ENCODE measurements at regions not wholly inside any gene's neighbourhood (a gene's known extent, or its start where the extent isn't known, plus 50 kb on each side); places are given as distances from the start of the nearest gene placed in this dataset.

DNA sequence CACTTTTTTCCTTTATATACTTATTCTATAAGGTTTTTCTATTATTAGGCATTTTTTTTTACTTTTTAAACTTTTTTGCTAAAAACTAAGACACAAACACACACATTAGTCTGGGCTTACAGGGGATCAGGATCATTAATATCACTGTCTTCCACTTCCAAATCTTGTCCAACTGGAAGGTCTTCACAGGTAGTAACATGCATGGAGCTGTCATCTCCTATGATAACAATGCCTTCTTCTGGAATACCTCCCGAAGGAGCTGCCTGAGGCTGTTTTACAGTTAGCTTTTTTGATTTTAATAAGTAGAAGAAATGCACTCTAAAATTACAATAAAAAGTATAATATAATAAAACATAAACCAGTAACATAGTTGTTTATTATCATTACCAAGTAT is 345.5 kb upstream of the PTGER4 start:
- TF ChIP-seq, protein P1, sequence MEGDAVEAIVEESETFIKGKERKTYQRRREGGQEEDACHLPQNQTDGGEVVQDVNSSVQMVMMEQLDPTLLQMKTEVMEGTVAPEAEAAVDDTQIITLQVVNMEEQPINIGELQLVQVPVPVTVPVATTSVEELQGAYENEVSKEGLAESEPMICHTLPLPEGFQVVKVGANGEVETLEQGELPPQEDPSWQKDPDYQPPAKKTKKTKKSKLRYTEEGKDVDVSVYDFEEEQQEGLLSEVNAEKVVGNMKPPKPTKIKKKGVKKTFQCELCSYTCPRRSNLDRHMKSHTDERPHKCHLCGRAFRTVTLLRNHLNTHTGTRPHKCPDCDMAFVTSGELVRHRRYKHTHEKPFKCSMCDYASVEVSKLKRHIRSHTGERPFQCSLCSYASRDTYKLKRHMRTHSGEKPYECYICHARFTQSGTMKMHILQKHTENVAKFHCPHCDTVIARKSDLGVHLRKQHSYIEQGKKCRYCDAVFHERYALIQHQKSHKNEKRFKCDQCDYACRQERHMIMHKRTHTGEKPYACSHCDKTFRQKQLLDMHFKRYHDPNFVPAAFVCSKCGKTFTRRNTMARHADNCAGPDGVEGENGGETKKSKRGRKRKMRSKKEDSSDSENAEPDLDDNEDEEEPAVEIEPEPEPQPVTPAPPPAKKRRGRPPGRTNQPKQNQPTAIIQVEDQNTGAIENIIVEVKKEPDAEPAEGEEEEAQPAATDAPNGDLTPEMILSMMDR (IDR thresholded peaks at IDR 0.05; ENCODE audit: control extremely low read depth, extremely low read depth) = no peak
- no peak overlapping the region for H3K27ac ChIP-seq (ENCODE audit: low read depth in 1 of 2, low read length in 1 of 2)
- no peaks in the 10 kb centered on the region for H3K27me3 ChIP-seq (ENCODE audit: control insufficient read depth in 3 of 3, insufficient read depth in 3 of 3, low read length in 2 of 3)
- no peaks in the 10 kb centered on the region for H3K36me3 ChIP-seq (ENCODE audit: control insufficient read depth in 4 of 4, insufficient read depth in 4 of 4, low read length in 4 of 4)
- ATAC-seq (ENCODE audit: insufficient read depth, low FRiP score) (no peak), DNase-seq (no peak)
- 90 to 91% methylated on average over 1 of the region's 1 CpG for WGBS, 2 donors
- no peaks in the 10 kb centered on the region for H3K9me3 ChIP-seq (ENCODE audit: control insufficient read depth in 4 of 4, insufficient read depth in 3 of 4, low read length in 3 of 4)
- H3K9ac ChIP-seq (ENCODE audit: insufficient read depth in 1 of 2, low read length in 2 of 2) = no peak overlapping the region
- no peaks in the 10 kb centered on the region for H3K4me1 ChIP-seq (ENCODE audit: control insufficient read depth in 5 of 5, insufficient read depth in 5 of 5, low read length in 5 of 5)
- H3K4me3 ChIP-seq = no peak overlapping the region

DNA sequence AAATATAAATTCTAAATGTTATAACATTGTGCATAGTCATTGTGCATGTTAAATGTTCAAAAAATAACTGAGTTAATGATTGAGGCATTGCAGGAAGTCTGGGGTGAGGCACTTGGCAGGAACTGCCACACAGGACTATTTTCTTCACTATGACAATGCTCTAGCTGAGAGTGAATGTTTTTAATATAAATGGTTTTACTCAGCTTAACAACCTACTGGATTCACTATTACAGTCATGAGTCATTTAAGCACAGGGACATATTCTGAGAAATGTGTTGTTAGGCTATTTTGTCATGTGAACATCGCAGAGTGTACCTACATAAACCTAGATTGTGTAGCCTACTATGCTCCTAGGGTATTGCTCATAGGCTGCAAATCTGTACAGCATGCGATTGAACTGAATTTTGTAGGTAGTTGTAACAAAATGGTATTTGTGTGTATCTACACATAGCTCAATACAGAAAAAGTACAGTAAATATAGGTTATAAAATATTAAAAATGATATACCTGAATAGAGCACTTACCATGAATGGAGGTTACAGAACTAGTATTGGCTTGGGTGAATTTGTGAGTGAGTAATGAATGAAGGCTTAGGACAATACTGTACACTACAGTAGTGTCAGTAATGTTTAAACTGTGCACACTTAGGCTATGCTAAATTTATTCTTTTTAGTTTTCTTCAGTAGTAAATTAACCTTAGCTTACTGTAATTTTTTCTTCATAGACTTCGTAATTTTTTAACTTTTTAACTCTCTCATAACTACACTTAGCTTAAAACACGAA is 346.1 kb upstream of the PTGER4 start:
- H3K9me3 ChIP-seq (ENCODE audit: control insufficient read depth in 4 of 4, insufficient read depth in 3 of 4, low read length in 3 of 4) = no peaks in the 10 kb centered on the region
- DNase-seq (no peak), ATAC-seq (ENCODE audit: insufficient read depth, low FRiP score) (peak; percentile 19)
- no peaks in the 10 kb centered on the region for H3K36me3 ChIP-seq (ENCODE audit: control insufficient read depth in 4 of 4, insufficient read depth in 4 of 4, low read length in 4 of 4)
- H3K27me3 ChIP-seq (ENCODE audit: control insufficient read depth in 3 of 3, insufficient read depth in 3 of 3, low read length in 2 of 3) = no peaks in the 10 kb centered on the region
- no peak overlapping the region for H3K27ac ChIP-seq (ENCODE audit: low read depth in 1 of 2, low read length in 1 of 2)
- no peak overlapping the region for H3K9ac ChIP-seq (ENCODE audit: insufficient read depth in 1 of 2, low read length in 2 of 2)
- H3K4me3 ChIP-seq = no peak overlapping the region
- WGBS, 2 donors = 79 to 80% methylated on average over 4 of the region's 4 CpGs
- TF ChIP-seq, protein P1 (IDR thresholded peaks at IDR 0.05; ENCODE audit: control extremely low read depth, extremely low read depth) = no peak
- no peaks in the 10 kb centered on the region for H3K4me1 ChIP-seq (ENCODE audit: control insufficient read depth in 5 of 5, insufficient read depth in 5 of 5, low read length in 5 of 5)

DNA sequence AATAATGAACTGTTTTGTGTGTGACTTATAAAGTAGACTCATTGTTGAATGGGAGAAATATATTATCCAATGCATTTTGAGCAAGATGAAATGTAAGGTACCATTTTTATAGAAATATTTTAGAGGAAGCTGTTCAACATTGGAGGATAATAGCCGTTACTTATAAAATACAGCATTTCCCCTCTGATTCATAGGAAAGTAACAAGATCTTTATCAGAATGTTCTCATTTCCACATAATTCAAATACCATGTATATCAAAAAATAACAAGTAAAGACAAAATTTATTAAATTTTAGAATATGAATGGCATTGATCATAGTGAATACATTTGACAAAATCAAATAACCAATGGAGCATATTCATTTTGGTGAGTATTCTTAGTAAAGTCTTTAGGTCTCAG is 346.7 kb upstream of the PTGER4 start:
- 23 to 45% methylated on average over 1 of the region's 1 CpG for WGBS, 2 donors

More for the DNA sequence above, 346.7 kb upstream of the PTGER4 start:
- Histone ChIP-seq H3K9me3 (ENCODE audit: control insufficient read depth in 4 of 4, insufficient read depth in 3 of 4, low read length in 3 of 4) (no peaks in the 10 kb centered on the region), H3K27ac (ENCODE audit: low read depth in 1 of 2, low read length in 1 of 2) (no peak overlapping the region), H3K4me1 (ENCODE audit: control insufficient read depth in 5 of 5, insufficient read depth in 5 of 5, low read length in 5 of 5) (no peaks in the 10 kb centered on the region), H3K4me3 (no peak overlapping the region), H3K9ac (ENCODE audit: insufficient read depth in 1 of 2, low read length in 2 of 2) (no peak overlapping the region), H3K27me3 (ENCODE audit: control insufficient read depth in 3 of 3, insufficient read depth in 3 of 3, low read length in 2 of 3) (no peaks in the 10 kb centered on the region), H3K36me3 (ENCODE audit: control insufficient read depth in 4 of 4, insufficient read depth in 4 of 4, low read length in 4 of 4) (no peaks in the 10 kb centered on the region)
- no peak for DNase-seq
- TF ChIP-seq, protein P1 (IDR thresholded peaks at IDR 0.05; ENCODE audit: control extremely low read depth, extremely low read depth) = no peak
- no peak for ATAC-seq (ENCODE audit: insufficient read depth, low FRiP score)
